ENCODE measurements at regions not wholly inside any gene's neighbourhood (a gene's known extent, or its start where the extent isn't known, plus 50 kb on each side); places are given as distances from the start of the nearest gene placed in this dataset.

- Histone ChIP-seq H3K4me1 (ENCODE audit: insufficient read depth, low read length) (no peaks in the 10 kb centered on the region), H2BK20ac (ENCODE audit: low read depth, low read length, poor library complexity, severe bottlenecking) (no peak overlapping the region), H3K79me1 (ENCODE audit: insufficient read depth, low read depth, low read length, poor library complexity, severe bottlenecking) (no peaks in the 10 kb centered on the region), H3K9me3 (ENCODE audit: control insufficient read depth, low read depth, low read length) (no peaks in the 10 kb centered on the region), H3K79me2 (ENCODE audit: insufficient read depth, low read length) (no peaks in the 10 kb centered on the region), H2BK15ac (ENCODE audit: low read depth, low read length) (no peak overlapping the region), H3K14ac (ENCODE audit: insufficient read depth, low read length) (no peak overlapping the region), H4K91ac (ENCODE audit: insufficient read length, low read depth, low read length) (no peak overlapping the region), H3K56ac (ENCODE audit: insufficient read length, low read depth, low read length) (no peak overlapping the region), H4K20me1 (ENCODE audit: control insufficient read depth, insufficient read depth, insufficient read length) (no peaks in the 10 kb centered on the region), H2BK120ac (ENCODE audit: low read depth, low read length, poor library complexity, severe bottlenecking) (no peak overlapping the region), H3K27me3 (ENCODE audit: insufficient read depth, low read length) (no peaks in the 10 kb centered on the region), H4K5ac (ENCODE audit: insufficient read length, low read depth, low read length) (no peak overlapping the region), H2AK5ac (ENCODE audit: insufficient read length, low read length) (no peak overlapping the region), H3K23me2 (ENCODE audit: insufficient read length, low read depth, low read length, poor library complexity, severe bottlenecking) (no peaks in the 10 kb centered on the region), H2AFZ (ENCODE audit: low read length) (no peak overlapping the region), H3K27ac (ENCODE audit: insufficient read length, low read depth, low read length) (no peak overlapping the region), H3K4me2 (ENCODE audit: insufficient read depth, insufficient read length, low read length) (no peak overlapping the region), H3K18ac (ENCODE audit: insufficient read length, low read depth, low read length) (no peak overlapping the region), H2BK12ac (ENCODE audit: insufficient read length, low read depth, low read length) (no peak overlapping the region), H3K4ac (ENCODE audit: low read depth, low read length) (no peak overlapping the region), H3K9ac (ENCODE audit: extremely low read depth, insufficient read length, low read length) (no peak overlapping the region), H2BK5ac (ENCODE audit: insufficient read length, low read length) (no peak overlapping the region), H4K8ac (replicated peaks; ENCODE audit: insufficient read length, low read depth, low read length) (no peak overlapping the region), H3K23ac (ENCODE audit: insufficient read length, low read depth, low read length) (no peak overlapping the region), H3T11ph (ENCODE audit: low read length) (no peak overlapping the region)
- no peak overlapping the region for H3K27ac Mint-ChIP-seq
- TF ChIP-seq CTCF (conservative IDR thresholded peaks at IDR 0.05) = no peak
- H3K4me3 Mint-ChIP-seq = no peak overlapping the region
- no peaks in the 10 kb centered on the region for H3K27me3 Mint-ChIP-seq (ENCODE audit: low read depth)
- peaks cover 5 to 11% of the 10 kb centered on the region in 2 experiments for H3K4me1 Mint-ChIP-seq
- no CpG with 5 or more reads among the region's 7 CpGs for WGBS (ENCODE audit: extremely low coverage, insufficient read length, low lambda C conversion rate)
- DNase-seq = no peak
- H3K9me3 Mint-ChIP-seq = no peaks in the 10 kb centered on the region
- no peaks in the 10 kb centered on the region for H3K36me3 Mint-ChIP-seq (ENCODE audit: insufficient read depth in 1 of 3, low read depth in 3 of 3)
These were observed 166.1 kb upstream of the TNFAIP3 start for GRCh38 chr6:137700751-137701477.

All from H9 (cell line).